Fibroblast of lung (primary cell): ENCODE measurements at regions not wholly inside any gene's neighbourhood (a gene's known extent, or its start where the extent isn't known, plus 50 kb on each side); places are given as distances from the start of the nearest gene placed in this dataset.

Source experiments
- DNase-seq, 2 donors: peaks; one replicate each; pipeline versions ENCODE4 v3.0.0 to v3.0.0-alpha.2; 2010; ENCODE audit warnings: low read depth in 2 of 2
- H2AFZ ChIP-seq: 2 replicates; pipeline ENCODE4 v1.5.1; 2012; ENCODE audit warnings: low read length, control low read depth, inconsistent platforms
- H3K27ac ChIP-seq: 2 replicates; pipeline ENCODE4 v1.5.1; 2011; ENCODE audit warnings: low read length, control low read depth; ENCODE audit not compliant: insufficient read depth
- H3K27me3 ChIP-seq: 2 replicates; pipeline ENCODE4 v1.5.1; 2011; ENCODE audit warnings: mild to moderate bottlenecking, low read length; ENCODE audit not compliant: control insufficient read depth, insufficient read depth
- H3K36me3 ChIP-seq: 2 replicates; pipeline ENCODE4 v1.5.1; 2011; ENCODE audit warnings: low read length; ENCODE audit not compliant: control insufficient read depth, insufficient read depth
- H3K4me1 ChIP-seq: 2 replicates; pipeline ENCODE4 v1.5.1; 2011; ENCODE audit warnings: low read length; ENCODE audit not compliant: control insufficient read depth, insufficient read depth; ENCODE audit errors: extremely low read depth
- H3K4me2 ChIP-seq: 2 replicates; pipeline ENCODE4 v1.5.1; 2011; ENCODE audit warnings: low read length, control low read depth; ENCODE audit not compliant: insufficient read depth; ENCODE audit errors: extremely low read depth
- H3K4me3 ChIP-seq, 4 experiments: fragments of 200-600 bp in 1 of 4; sonication (generic) in 1 of 4; replicated peaks in 1 of 4; 2 replicates each; pipeline ENCODE4 v1.5.1; 2011 to 2016; ENCODE audit warnings: low read length in 4 of 4, low read depth in 3 of 4, mild to moderate bottlenecking in 3 of 4, control low read depth in 2 of 4, inconsistent platforms in 1 of 4, mixed read lengths in 1 of 4; ENCODE audit not compliant: insufficient read depth in 1 of 4; ENCODE audit errors: control extremely low read depth in 1 of 4
- H3K79me2 ChIP-seq: 2 replicates; pipeline ENCODE4 v1.5.1; 2012; ENCODE audit warnings: mild to moderate bottlenecking, low read length, inconsistent platforms; ENCODE audit not compliant: control insufficient read depth, insufficient read depth
- H3K9ac ChIP-seq: 2 replicates; pipeline ENCODE4 v1.5.1; 2011; ENCODE audit warnings: mild to moderate bottlenecking, low read length, control low read depth; ENCODE audit not compliant: insufficient read depth
- H3K9me3 ChIP-seq: 2 replicates; pipeline ENCODE4 v1.5.1; 2012; ENCODE audit warnings: low read depth, low read length; ENCODE audit not compliant: control insufficient read depth, insufficient read depth
- H4K20me1 ChIP-seq: 2 replicates; pipeline ENCODE4 v1.5.1; 2011; ENCODE audit warnings: low read length; ENCODE audit not compliant: control insufficient read depth, insufficient read depth; ENCODE audit errors: extremely low read depth
- CTCF ChIP-seq, 2 donors: IDR thresholded peaks in 1 of 2; conservative IDR thresholded peaks in 1 of 2; 1 replicate in 1 of 2; 2 replicates in 1 of 2; pipeline ENCODE4 v1.5.1; 2011 to 2012; ENCODE audit warnings: low read length in 2 of 2, control low read depth in 1 of 2, inconsistent platforms in 1 of 2, low read depth in 1 of 2, mild to moderate bottlenecking in 1 of 2
- EZH2 ChIP-seq: IDR thresholded peaks from 2 replicates; pipeline ENCODE4 v1.5.1; 2012; ENCODE audit warnings: low read length, control low read depth, mild to moderate bottlenecking; ENCODE audit errors: missing control alignments

- Histone ChIP-seq H3K27me3 (no peaks in the 10 kb centered on the region), H4K20me1 (no peaks in the 10 kb centered on the region), H3K36me3 (no peaks in the 10 kb centered on the region), H2AFZ (no peak overlapping the region), H3K4me2 (no peak overlapping the region), H3K9ac (no peak overlapping the region), H3K27ac (no peak overlapping the region), H3K9me3 (no peaks in the 10 kb centered on the region), H3K4me3 (no peak overlapping the region), H3K79me2 (no peaks in the 10 kb centered on the region), H3K4me1 (no peaks in the 10 kb centered on the region)
- no peak for DNase-seq
- TF ChIP-seq EZH2 (no peak), CTCF (conservative IDR thresholded peaks at IDR 0.05 in 1 of 2, IDR thresholded peaks at IDR 0.05 in 1 of 2; ENCODE audit: low read depth in 1 of 2, low read length in 2 of 2) (no peak)
These were observed 66.9 kb upstream of the PPARGC1A start for GRCh38 chr4:23956601-23957364.

- H3K79me2 ChIP-seq, result no peaks in the 10 kb centered on the region
- no peak overlapping the region for H2AFZ ChIP-seq
- no peak overlapping the region for H3K4me3 ChIP-seq
- no peaks in the 10 kb centered on the region for H3K4me1 ChIP-seq
- H3K4me2 ChIP-seq, result no peak overlapping the region
- TF ChIP-seq CTCF (conservative IDR thresholded peaks at IDR 0.05 in 1 of 2, IDR thresholded peaks at IDR 0.05 in 1 of 2; ENCODE audit: low read depth in 1 of 2, low read length in 2 of 2) (no peak), EZH2 (no peak)
- no peaks in the 10 kb centered on the region for H4K20me1 ChIP-seq
- no peaks in the 10 kb centered on the region for H3K27me3 ChIP-seq
- DNase-seq, result no peak
- no peak overlapping the region for H3K27ac ChIP-seq
- no peak overlapping the region for H3K9ac ChIP-seq
- no peaks in the 10 kb centered on the region for H3K9me3 ChIP-seq
- no peaks in the 10 kb centered on the region for H3K36me3 ChIP-seq
These were observed 62.4 kb upstream of the PPARGC1A start for GRCh38 chr4:23952258-23952657.

- peak in 1 of 2 donors; percentile 32 for DNase-seq
- Histone ChIP-seq H3K36me3 (no peaks in the 10 kb centered on the region), H2AFZ (no peak overlapping the region), H4K20me1 (no peaks in the 10 kb centered on the region), H3K9me3 (no peaks in the 10 kb centered on the region), H3K4me1 (no peaks in the 10 kb centered on the region), H3K4me3 (no peak overlapping the region), H3K9ac (no peak overlapping the region), H3K27me3 (no peaks in the 10 kb centered on the region), H3K27ac (no peak overlapping the region), H3K79me2 (no peaks in the 10 kb centered on the region), H3K4me2 (no peak overlapping the region)
- no peak for TF ChIP-seq EZH2
- TF ChIP-seq CTCF (conservative IDR thresholded peaks at IDR 0.05 in 1 of 2, IDR thresholded peaks at IDR 0.05 in 1 of 2; ENCODE audit: low read depth in 1 of 2, low read length in 2 of 2), result no peak
These were observed 58.0 kb upstream of the PPARGC1A start for GRCh38 chr4:23947826-23948225.
